ENCODE measurements at regions not wholly inside any gene's neighbourhood (a gene's known extent, or its start where the extent isn't known, plus 50 kb on each side); places are given as distances from the start of the nearest gene placed in this dataset.

DNA sequence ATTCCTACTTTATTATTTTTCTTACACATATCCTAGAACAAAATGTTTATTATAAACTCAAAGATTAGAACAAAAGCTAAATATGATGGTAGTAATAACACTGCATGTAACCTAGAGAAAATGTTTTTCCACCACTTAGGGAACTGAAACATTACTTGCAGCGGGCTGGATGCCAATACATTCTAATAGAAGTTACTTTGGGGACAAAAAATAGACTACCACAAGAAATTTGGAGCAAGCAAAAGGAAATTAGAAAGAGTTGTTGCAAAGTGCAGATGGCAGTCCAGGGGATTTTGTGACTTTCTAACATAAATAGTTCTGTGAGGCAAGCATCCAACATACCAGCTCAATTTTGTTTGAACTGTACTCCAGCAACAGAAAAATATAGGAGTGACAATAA lies 255.3 kb upstream of the GRIN3A start (continued):
- TF ChIP-seq ZNF407 (CRISPR knock-in tag; IDR thresholded peaks at IDR 0.05; ENCODE audit: not compliant biosample characterization) (no peak), ZNF609 (CRISPR knock-in tag; IDR thresholded peaks at IDR 0.05; ENCODE audit: borderline replicate concordance) (no peak), ATF7-NPFF (CRISPR knock-in tag; IDR thresholded peaks at IDR 0.05; ENCODE audit: low read depth) (no peak), RELA (CRISPR knock-in tag; IDR thresholded peaks at IDR 0.05) (no peak), MATR3 (CRISPR knock-in tag; IDR thresholded peaks at IDR 0.05) (no peak), TARDBP (CRISPR knock-in tag; IDR thresholded peaks at IDR 0.05) (no peak), ATRX (CRISPR knock-in tag; IDR thresholded peaks at IDR 0.05; ENCODE audit: borderline replicate concordance) (no peak), STAT5B (CRISPR knock-in tag; IDR thresholded peaks at IDR 0.05) (no peak)
- TF ChIP-seq, protein P1, sequence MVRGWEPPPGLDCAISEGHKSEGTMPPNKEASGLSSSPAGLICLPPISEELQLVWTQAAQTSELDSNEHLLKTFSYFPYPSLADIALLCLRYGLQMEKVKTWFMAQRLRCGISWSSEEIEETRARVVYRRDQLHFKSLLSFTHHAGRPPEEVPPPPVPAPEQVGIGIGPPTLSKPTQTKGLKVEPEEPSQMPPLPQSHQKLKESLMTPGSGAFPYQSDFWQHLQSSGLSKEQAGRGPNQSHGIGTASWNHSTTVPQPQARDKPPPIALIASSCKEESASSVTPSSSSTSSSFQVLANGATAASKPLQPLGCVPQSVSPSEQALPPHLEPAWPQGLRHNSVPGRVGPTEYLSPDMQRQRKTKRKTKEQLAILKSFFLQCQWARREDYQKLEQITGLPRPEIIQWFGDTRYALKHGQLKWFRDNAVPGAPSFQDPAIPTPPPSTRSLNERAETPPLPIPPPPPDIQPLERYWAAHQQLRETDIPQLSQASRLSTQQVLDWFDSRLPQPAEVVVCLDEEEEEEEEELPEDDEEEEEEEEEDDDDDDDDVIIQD (CRISPR knock-in tag; IDR thresholded peaks at IDR 0.05; ENCODE audit: low read depth) = no peak

All from HepG2 (cell line).